Trophoblast cell (in vitro differentiated cells and primary cell): ENCODE measurements at regions not wholly inside any gene's neighbourhood (a gene's known extent, or its start where the extent isn't known, plus 50 kb on each side); places are given as distances from the start of the nearest gene placed in this dataset.

Source experiments
- DNase-seq, 2 donors: peaks; one replicate each; pipeline ENCODE4 v3.0.0-alpha.2; 2016
- H2AFZ ChIP-seq: 2 replicates; pipeline ENCODE4 v1.6.1; 2013; ENCODE audit warnings: low read length, moderate library complexity, mild to moderate bottlenecking; ENCODE audit not compliant: insufficient read depth, poor library complexity
- H2AK5ac ChIP-seq: 2 replicates; pipeline ENCODE4 v1.6.1; 2013; ENCODE audit warnings: mild to moderate bottlenecking, low read length
- H2BK120ac ChIP-seq: 2 replicates; pipeline ENCODE4 v1.6.1; 2013; ENCODE audit warnings: low read length, mild to moderate bottlenecking, moderate library complexity; ENCODE audit not compliant: insufficient read depth, poor library complexity
- H2BK12ac ChIP-seq: 2 replicates; pipeline ENCODE4 v1.6.1; 2013; ENCODE audit warnings: mild to moderate bottlenecking, low read length, moderate library complexity
- H2BK5ac ChIP-seq: 2 replicates; pipeline ENCODE4 v1.6.1; 2013; ENCODE audit warnings: low read length, low read depth, moderate library complexity, mild to moderate bottlenecking; ENCODE audit not compliant: poor library complexity
- H3K14ac ChIP-seq: 2 replicates; pipeline ENCODE4 v1.6.1; 2013; ENCODE audit warnings: mild to moderate bottlenecking, low read length
- H3K18ac ChIP-seq: 2 replicates; pipeline ENCODE4 v1.6.1; 2013; ENCODE audit warnings: mild to moderate bottlenecking, low read length
- H3K23ac ChIP-seq: 2 replicates; pipeline ENCODE4 v1.6.1; 2013; ENCODE audit warnings: low read length
- H3K27ac ChIP-seq: 2 replicates; pipeline ENCODE4 v1.5.1; 2013; ENCODE audit warnings: low read depth, mild to moderate bottlenecking, inconsistent platforms, low read length, moderate library complexity
- H3K27me3 ChIP-seq: 2 replicates; pipeline ENCODE4 v1.6.1; 2013; ENCODE audit warnings: inconsistent platforms, mild to moderate bottlenecking, low read length, moderate library complexity; ENCODE audit not compliant: insufficient read depth
- H3K36me3 ChIP-seq, 2 experiments: 1 replicate in 1 of 2; 2 replicates in 1 of 2; pipeline ENCODE4 v1.6.1; 2013; ENCODE audit warnings: low read length in 2 of 2, mild to moderate bottlenecking in 2 of 2, moderate library complexity in 1 of 2; ENCODE audit not compliant: insufficient read depth in 2 of 2, control insufficient read depth in 1 of 2
- H3K4ac ChIP-seq: 2 replicates; pipeline ENCODE4 v1.6.1; 2013; ENCODE audit warnings: low read depth, mild to moderate bottlenecking, low read length, moderate library complexity
- H3K4me1 ChIP-seq, 2 experiments: 1 replicate in 1 of 2; 2 replicates in 1 of 2; pipeline ENCODE4 v1.6.1; 2013; ENCODE audit warnings: low read length in 2 of 2, mild to moderate bottlenecking in 2 of 2, moderate library complexity in 1 of 2; ENCODE audit not compliant: insufficient read depth in 2 of 2, control insufficient read depth in 1 of 2
- H3K4me2 ChIP-seq: 2 replicates; pipeline ENCODE4 v1.6.1; 2013; ENCODE audit warnings: inconsistent platforms, mild to moderate bottlenecking, low read length, moderate library complexity
- H3K4me3 ChIP-seq: 2 replicates; pipeline ENCODE4 v1.5.1; 2013; ENCODE audit warnings: mild to moderate bottlenecking, low read depth, low read length, inconsistent platforms
- H3K79me1 ChIP-seq: one replicate; pipeline ENCODE4 v1.6.1; 2013; ENCODE audit warnings: low read length
- H3K79me2 ChIP-seq: 2 replicates; pipeline ENCODE4 v1.6.1; 2013; ENCODE audit warnings: low read length, mild to moderate bottlenecking; ENCODE audit not compliant: control insufficient read depth, insufficient read depth, poor library complexity
- H3K9ac ChIP-seq: 2 replicates; pipeline ENCODE4 v1.6.1; 2013; ENCODE audit warnings: mild to moderate bottlenecking, low read length
- H3K9me3 ChIP-seq: 2 replicates; pipeline ENCODE4 v1.6.1; 2013; ENCODE audit warnings: low read depth, mild to moderate bottlenecking, control low read depth, inconsistent platforms, low read length; ENCODE audit not compliant: insufficient read depth
- H4K12ac ChIP-seq: 2 replicates; pipeline ENCODE4 v1.6.1; 2013; ENCODE audit warnings: low read depth, mild to moderate bottlenecking, low read length, moderate library complexity
- H4K8ac ChIP-seq: 2 replicates; pipeline ENCODE4 v1.6.1; 2013; ENCODE audit warnings: low read depth, mild to moderate bottlenecking, low read length, moderate library complexity
- H4K91ac ChIP-seq: one replicate; pipeline ENCODE4 v1.6.1; 2013; ENCODE audit warnings: low read depth, mild to moderate bottlenecking, low read length, moderate library complexity
- WGBS: extraction: QIAGEN DNeasy Blood & Tissue Kit; methylation state at CpG from one replicate; pipeline ENCODE4 v1.1.7; 2013; ENCODE audit warnings: missing lambda C conversion rate; ENCODE audit not compliant: insufficient read length, insufficient coverage; ENCODE audit errors: extremely low coverage; 5-methylcytosine and 5-hydroxymethylcytosine counted together

GRCh38 chr1:88118176-88118845 lies 565.8 kb upstream of the PKN2 start:
- no peak overlapping the region for H4K12ac ChIP-seq
- H3K14ac ChIP-seq, result no peak overlapping the region
- no peak overlapping the region for H2AFZ ChIP-seq
- no peaks in the 10 kb centered on the region for H3K79me1 ChIP-seq
- no peak overlapping the region for H2BK12ac ChIP-seq
- no peak overlapping the region for H3K18ac ChIP-seq
- H2BK120ac ChIP-seq, result no peak overlapping the region
- no CpG with 5 or more reads among the region's 6 CpGs for WGBS
- no peak for DNase-seq
- H3K4me1 ChIP-seq, result no peaks in the 10 kb centered on the region
- H3K9me3 ChIP-seq, result no peaks in the 10 kb centered on the region
- H3K9ac ChIP-seq, result no peak overlapping the region
- no peak overlapping the region for H4K8ac ChIP-seq
- no peaks in the 10 kb centered on the region for H3K27me3 ChIP-seq
- no peak overlapping the region for H3K4me2 ChIP-seq
- no peak overlapping the region for H4K91ac ChIP-seq
- no peaks in the 10 kb centered on the region for H3K36me3 ChIP-seq
- no peak overlapping the region for H3K4ac ChIP-seq
- H3K79me2 ChIP-seq, result no peaks in the 10 kb centered on the region
- H2BK5ac ChIP-seq, result no peak overlapping the region
- H2AK5ac ChIP-seq, result no peak overlapping the region
- no peak overlapping the region for H3K4me3 ChIP-seq
- H3K23ac ChIP-seq, result no peak overlapping the region
- no peak overlapping the region for H3K27ac ChIP-seq

GRCh38 chr1:88124614-88125013 lies 559.5 kb upstream of the PKN2 start:
- no peaks in the 10 kb centered on the region for H3K4me1 ChIP-seq
- H3K36me3 ChIP-seq, result no peaks in the 10 kb centered on the region
- no peaks in the 10 kb centered on the region for H3K9me3 ChIP-seq
- H3K14ac ChIP-seq, result no peak overlapping the region
- no peak overlapping the region for H3K18ac ChIP-seq
- no peak for DNase-seq
- H3K27ac ChIP-seq, result no peak overlapping the region
- no peak overlapping the region for H2AK5ac ChIP-seq
- H2BK120ac ChIP-seq, result no peak overlapping the region
- no peak overlapping the region for H2BK5ac ChIP-seq
- H3K9ac ChIP-seq, result no peak overlapping the region
- H3K4me3 ChIP-seq, result no peak overlapping the region
- H3K4ac ChIP-seq, result no peak overlapping the region
- no peaks in the 10 kb centered on the region for H3K79me1 ChIP-seq
- no peak overlapping the region for H2BK12ac ChIP-seq
- H4K8ac ChIP-seq, result no peak overlapping the region
- WGBS, result no CpG with 5 or more reads among the region's 1 CpG
- H4K12ac ChIP-seq, result no peak overlapping the region
- H3K4me2 ChIP-seq, result no peak overlapping the region
- H3K27me3 ChIP-seq, result no peaks in the 10 kb centered on the region
- no peaks in the 10 kb centered on the region for H3K79me2 ChIP-seq
- no peak overlapping the region for H3K23ac ChIP-seq
- H2AFZ ChIP-seq, result no peak overlapping the region
- H4K91ac ChIP-seq, result no peak overlapping the region

GRCh38 chr1:88126467-88126866 lies 557.6 kb upstream of the PKN2 start:
- Histone ChIP-seq H3K4me2 (no peak overlapping the region), H3K4me1 (no peaks in the 10 kb centered on the region), H3K27me3 (no peaks in the 10 kb centered on the region), H2AK5ac (no peak overlapping the region), H4K12ac (no peak overlapping the region), H2AFZ (no peak overlapping the region), H4K8ac (no peak overlapping the region), H3K27ac (no peak overlapping the region), H3K23ac (no peak overlapping the region), H3K14ac (no peak overlapping the region), H3K4ac (no peak overlapping the region), H4K91ac (no peak overlapping the region), H2BK12ac (no peak overlapping the region), H3K9ac (no peak overlapping the region), H3K79me2 (no peaks in the 10 kb centered on the region), H3K79me1 (no peaks in the 10 kb centered on the region), H2BK5ac (no peak overlapping the region), H3K18ac (no peak overlapping the region), H3K4me3 (no peak overlapping the region), H3K9me3 (no peaks in the 10 kb centered on the region), H3K36me3 (no peaks in the 10 kb centered on the region), H2BK120ac (no peak overlapping the region)
- WGBS, result no CpG with 5 or more reads among the region's 2 CpGs
- no peak for DNase-seq

GRCh38 chr1:88133991-88134390 lies 550.1 kb upstream of the PKN2 start:
- no peak overlapping the region for H3K4ac ChIP-seq
- H2BK12ac ChIP-seq, result no peak overlapping the region
- no peak overlapping the region for H3K18ac ChIP-seq
- H2AK5ac ChIP-seq, result no peak overlapping the region
- no peak overlapping the region for H2BK120ac ChIP-seq
- no peak for DNase-seq
- no peak overlapping the region for H4K12ac ChIP-seq
- no peaks in the 10 kb centered on the region for H3K79me1 ChIP-seq
- H3K27me3 ChIP-seq, result no peaks in the 10 kb centered on the region
- H3K4me1 ChIP-seq, result no peaks in the 10 kb centered on the region
- H3K23ac ChIP-seq, result no peak overlapping the region
- no peak overlapping the region for H4K91ac ChIP-seq
- H3K9ac ChIP-seq, result no peak overlapping the region
- H2BK5ac ChIP-seq, result no peak overlapping the region
- H3K4me2 ChIP-seq, result no peak overlapping the region
- H2AFZ ChIP-seq, result no peak overlapping the region
- H4K8ac ChIP-seq, result no peak overlapping the region
- H3K79me2 ChIP-seq, result no peaks in the 10 kb centered on the region
- WGBS, result no CpG with 5 or more reads among the region's 1 CpG
- no peaks in the 10 kb centered on the region for H3K9me3 ChIP-seq
- H3K14ac ChIP-seq, result no peak overlapping the region
- no peak overlapping the region for H3K27ac ChIP-seq
- H3K4me3 ChIP-seq, result no peak overlapping the region
- no peaks in the 10 kb centered on the region for H3K36me3 ChIP-seq
